Parathyroid adenoma (tissue), 2 donors: ENCODE measurements at regions not wholly inside any gene's neighbourhood (a gene's known extent, or its start where the extent isn't known, plus 50 kb on each side); places are given as distances from the start of the nearest gene placed in this dataset.
"Not testable (repeated sequence)": the region's sequence is repeated elsewhere in the genome, so short reads cannot be mapped to it uniquely, and the experiment has no call there.

Source experiments
- H2AFZ ChIP-seq: fragments of 300-600 bp; sonication (generic); one replicate; pipeline ENCODE4 v1.7.0; 2017; ENCODE audit warnings: antibody characterized with exemption, mild to moderate bottlenecking
- H3K27ac ChIP-seq: fragments of 300-600 bp; sonication (generic); one replicate; pipeline ENCODE4 v1.7.0; 2017
- H3K27me3 ChIP-seq: fragments of 300-600 bp; sonication (generic); one replicate; pipeline ENCODE4 v1.7.0; 2017; ENCODE audit warnings: low read length; ENCODE audit not compliant: control insufficient read depth, insufficient read depth
- H3K36me3 ChIP-seq: fragments of 300-600 bp; sonication (generic); one replicate; pipeline ENCODE4 v1.7.0; 2017; ENCODE audit warnings: low read length; ENCODE audit not compliant: control insufficient read depth, insufficient read depth
- H3K4me1 ChIP-seq: fragments of 300-600 bp; sonication (generic); one replicate; pipeline ENCODE4 v1.7.0; 2017; ENCODE audit warnings: control low read depth
- H3K4me2 ChIP-seq: fragments of 300-600 bp; sonication (generic); one replicate; pipeline ENCODE4 v1.7.0; 2017; ENCODE audit warnings: low read length
- H3K4me3 ChIP-seq: fragments of 300-600 bp; sonication (generic); one replicate; pipeline ENCODE4 v1.7.0; 2017; ENCODE audit warnings: low read depth, low read length
- H3K79me2 ChIP-seq: fragments of 300-600 bp; sonication (generic); one replicate; pipeline ENCODE4 v1.7.0; 2017; ENCODE audit warnings: control low read depth
- H3K9ac ChIP-seq: fragments of 300-600 bp; sonication (generic); one replicate; pipeline ENCODE4 v1.7.0; 2017; ENCODE audit warnings: mild to moderate bottlenecking
- H3K9me3 ChIP-seq: fragments of 300-600 bp; sonication (generic); one replicate; pipeline ENCODE4 v1.7.0; 2017; ENCODE audit warnings: low read length; ENCODE audit not compliant: control insufficient read depth
- CTCF ChIP-seq: fragments of 300-600 bp; sonication (generic); IDR thresholded peaks from one replicate; pipeline ENCODE4 v1.7.0; 2017; ENCODE audit warnings: antibody characterized with exemption, mild to moderate bottlenecking
- donor health status: primary hyperparathyroidism.

GRCh38 chr20:57108742-57109570 is 157.5 kb downstream of the BMP7 start:
- H3K4me3 ChIP-seq: no peak overlapping the region
- no peaks in the 10 kb centered on the region for H3K4me1 ChIP-seq
- no peak overlapping the region for H3K9ac ChIP-seq
- H3K4me2 ChIP-seq: no peak overlapping the region
- H2AFZ ChIP-seq: no peak overlapping the region
- H3K9me3 ChIP-seq: no peaks in the 10 kb centered on the region
- no peaks in the 10 kb centered on the region for H3K79me2 ChIP-seq
- no peaks in the 10 kb centered on the region for H3K36me3 ChIP-seq
- TF ChIP-seq CTCF: no peak
- H3K27me3 ChIP-seq: no peaks in the 10 kb centered on the region
- H3K27ac ChIP-seq: no peak overlapping the region

DNA sequence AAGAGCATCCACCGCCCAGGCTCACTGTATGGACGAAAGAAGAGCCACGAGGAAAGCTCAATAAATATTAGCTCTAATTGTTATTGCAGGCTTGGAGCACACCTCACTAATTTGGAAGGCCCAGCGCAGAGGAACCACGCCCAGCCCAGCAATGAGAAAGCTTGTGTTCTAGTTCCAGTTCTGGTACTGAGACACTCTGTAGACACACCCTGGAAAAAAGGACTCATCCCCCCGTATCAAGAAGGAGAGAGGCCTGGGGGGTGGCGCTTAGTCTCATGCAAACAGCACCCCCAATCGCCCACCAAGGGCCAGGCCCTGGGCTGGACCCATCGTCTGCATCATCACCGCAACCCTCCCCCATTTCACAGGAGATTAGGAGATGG is 156.9 kb downstream of the BMP7 start:
- Histone ChIP-seq H2AFZ (no peak overlapping the region), H3K36me3 (no peaks in the 10 kb centered on the region), H3K27ac (no peak overlapping the region), H3K79me2 (no peaks in the 10 kb centered on the region), H3K9ac (no peak overlapping the region), H3K4me3 (no peak overlapping the region), H3K4me1 (no peaks in the 10 kb centered on the region), H3K9me3 (no peaks in the 10 kb centered on the region), H3K4me2 (no peak overlapping the region), H3K27me3 (no peaks in the 10 kb centered on the region)
- no peak for TF ChIP-seq CTCF

DNA sequence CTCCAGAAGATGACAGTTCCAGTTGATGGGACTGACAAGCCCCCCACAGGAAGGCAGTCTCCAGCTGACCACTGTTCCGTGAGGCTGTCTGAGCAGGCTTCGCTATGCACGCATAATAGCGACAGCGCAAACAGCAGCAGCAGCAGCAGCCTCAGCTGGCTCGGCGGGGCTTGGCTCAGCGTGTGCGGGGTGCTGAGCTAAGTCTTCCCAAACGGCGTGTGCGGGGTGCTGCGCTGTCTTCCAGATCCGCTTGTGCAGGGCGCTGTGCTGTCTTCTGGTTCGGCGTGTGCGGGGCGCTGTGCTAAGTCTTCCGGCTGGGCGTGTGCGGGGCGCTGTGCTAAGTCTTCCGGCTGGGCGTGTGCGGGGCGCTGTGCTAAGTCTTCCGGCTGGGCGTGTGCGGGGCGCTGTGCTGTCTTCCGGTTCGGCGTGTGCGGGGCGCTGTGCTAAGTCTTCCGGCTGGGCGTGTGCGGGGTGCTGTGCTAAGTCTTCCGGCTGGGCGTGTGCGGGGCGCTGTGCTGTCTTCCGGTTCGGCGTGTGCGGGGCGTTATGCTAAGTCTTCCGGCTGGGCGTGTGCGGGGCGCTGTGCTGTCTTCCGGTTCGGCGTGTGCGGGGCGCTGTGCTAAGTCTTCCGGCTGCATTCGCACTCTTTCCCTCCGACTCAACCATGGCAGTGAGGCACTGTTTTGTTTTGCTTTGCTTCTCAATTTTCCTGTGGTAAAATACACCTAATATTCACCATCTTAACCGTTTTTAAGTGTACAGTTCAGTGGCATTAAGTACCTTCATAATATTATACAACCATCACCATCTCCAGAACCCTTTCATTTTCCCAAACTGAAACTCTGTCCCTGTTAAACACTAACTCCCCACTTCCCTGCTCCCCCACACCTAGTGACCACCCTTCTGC is 156.1 kb downstream of the BMP7 start:
- H3K9me3 ChIP-seq, H3K4me2 ChIP-seq, H3K36me3 ChIP-seq, H3K9ac ChIP-seq, H3K27ac ChIP-seq, H3K4me3 ChIP-seq, H3K79me2 ChIP-seq, H3K4me1 ChIP-seq, H2AFZ ChIP-seq, H3K27me3 ChIP-seq: not testable (repeated sequence)

- no peaks in the 10 kb centered on the region for H3K79me2 ChIP-seq
- H3K9ac ChIP-seq: no peak overlapping the region
- H3K27me3 ChIP-seq: no peaks in the 10 kb centered on the region
- no peaks in the 10 kb centered on the region for H3K9me3 ChIP-seq
- H2AFZ ChIP-seq: no peak overlapping the region
- TF ChIP-seq CTCF: no peak
- no peak overlapping the region for H3K27ac ChIP-seq
- no peaks in the 10 kb centered on the region for H3K36me3 ChIP-seq
- H3K4me2 ChIP-seq: no peak overlapping the region
- H3K4me3 ChIP-seq: no peak overlapping the region
- H3K4me1 ChIP-seq: no peaks in the 10 kb centered on the region
These were observed 155.4 kb downstream of the BMP7 start for GRCh38 chr20:57111028-57111373.

- Histone ChIP-seq H3K79me2 (no peaks in the 10 kb centered on the region), H3K36me3 (no peaks in the 10 kb centered on the region), H3K4me3 (no peak overlapping the region), H3K4me2 (no peak overlapping the region), H3K4me1 (no peaks in the 10 kb centered on the region), H2AFZ (no peak overlapping the region), H3K27me3 (no peaks in the 10 kb centered on the region), H3K9me3 (no peaks in the 10 kb centered on the region), H3K9ac (no peak overlapping the region), H3K27ac (no peak overlapping the region)
- no peak for TF ChIP-seq CTCF
These were observed 154.0 kb downstream of the BMP7 start for GRCh38 chr20:57112448-57112847.
